ENCODE measurements at regions not wholly inside any gene's neighbourhood (a gene's known extent, or its start where the extent isn't known, plus 50 kb on each side); places are given as distances from the start of the nearest gene placed in this dataset.

DNA sequence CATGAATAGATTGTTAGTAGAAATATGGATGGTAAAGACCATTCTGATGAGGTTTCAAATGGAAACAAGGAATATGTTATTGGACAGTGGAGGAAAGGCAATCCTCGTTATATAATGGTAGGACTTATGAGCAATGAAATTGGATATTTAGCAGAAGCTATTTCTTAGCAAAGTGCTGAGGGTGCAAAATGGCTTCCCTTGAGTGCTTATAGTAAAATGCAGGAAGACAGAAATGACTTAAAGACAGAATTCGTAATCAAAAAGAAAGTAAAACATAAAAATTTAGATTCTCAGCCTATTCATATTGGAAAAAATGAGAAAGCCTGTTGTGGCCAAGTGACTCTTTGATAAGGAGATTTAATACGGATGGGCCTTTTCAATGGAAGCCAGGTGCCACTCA lies 102.1 kb upstream of the ADRA1B start:
- TF ChIP-seq, protein P1, sequence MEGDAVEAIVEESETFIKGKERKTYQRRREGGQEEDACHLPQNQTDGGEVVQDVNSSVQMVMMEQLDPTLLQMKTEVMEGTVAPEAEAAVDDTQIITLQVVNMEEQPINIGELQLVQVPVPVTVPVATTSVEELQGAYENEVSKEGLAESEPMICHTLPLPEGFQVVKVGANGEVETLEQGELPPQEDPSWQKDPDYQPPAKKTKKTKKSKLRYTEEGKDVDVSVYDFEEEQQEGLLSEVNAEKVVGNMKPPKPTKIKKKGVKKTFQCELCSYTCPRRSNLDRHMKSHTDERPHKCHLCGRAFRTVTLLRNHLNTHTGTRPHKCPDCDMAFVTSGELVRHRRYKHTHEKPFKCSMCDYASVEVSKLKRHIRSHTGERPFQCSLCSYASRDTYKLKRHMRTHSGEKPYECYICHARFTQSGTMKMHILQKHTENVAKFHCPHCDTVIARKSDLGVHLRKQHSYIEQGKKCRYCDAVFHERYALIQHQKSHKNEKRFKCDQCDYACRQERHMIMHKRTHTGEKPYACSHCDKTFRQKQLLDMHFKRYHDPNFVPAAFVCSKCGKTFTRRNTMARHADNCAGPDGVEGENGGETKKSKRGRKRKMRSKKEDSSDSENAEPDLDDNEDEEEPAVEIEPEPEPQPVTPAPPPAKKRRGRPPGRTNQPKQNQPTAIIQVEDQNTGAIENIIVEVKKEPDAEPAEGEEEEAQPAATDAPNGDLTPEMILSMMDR (IDR thresholded peaks at IDR 0.05) = no peak
- no peak for TF ChIP-seq ZFX (IDR thresholded peaks at IDR 0.05; ENCODE audit: borderline replicate concordance)
- H3K27ac ChIP-seq = no peak overlapping the region

DNA sequence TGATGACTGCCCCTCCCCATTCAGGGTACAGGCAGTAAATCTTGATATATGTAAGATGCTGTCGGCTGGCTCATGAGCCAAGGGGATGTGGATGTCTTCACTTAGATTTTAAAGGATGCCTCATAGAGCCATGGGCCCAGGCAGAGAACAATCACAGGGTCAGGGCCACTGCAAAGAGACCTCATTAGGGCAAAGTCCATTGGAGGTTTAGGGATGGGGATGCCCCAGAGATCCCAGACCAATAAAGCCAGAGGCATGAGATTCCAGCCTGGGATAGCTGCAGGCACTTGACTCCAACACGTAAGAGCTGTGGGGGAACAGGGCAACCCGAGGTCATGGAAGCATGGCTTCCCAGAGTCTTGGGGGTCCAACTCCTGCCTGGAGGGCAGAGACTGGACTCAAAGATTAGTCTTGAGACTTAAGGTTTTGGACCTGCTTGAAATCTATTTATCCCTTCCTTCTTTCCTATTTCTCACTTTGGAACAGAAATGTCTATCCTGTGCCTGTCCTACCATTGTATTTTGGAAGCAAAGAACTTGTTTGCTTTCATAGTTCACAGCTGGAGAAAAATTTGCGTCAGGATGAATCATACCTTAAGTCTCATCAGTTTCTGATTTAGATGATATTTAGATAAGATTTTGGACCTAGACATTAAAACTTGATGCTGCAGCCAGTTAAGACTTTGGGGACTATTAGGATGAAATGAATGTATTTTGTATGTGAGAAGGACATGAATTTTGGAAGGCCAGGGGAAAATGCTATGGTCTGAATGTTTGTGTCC lies 101.3 kb upstream of the ADRA1B start:
- TF ChIP-seq, protein P1 (IDR thresholded peaks at IDR 0.05) = no peak
- no peak for TF ChIP-seq ZFX (IDR thresholded peaks at IDR 0.05; ENCODE audit: borderline replicate concordance)
- H3K27ac ChIP-seq = no peak overlapping the region

DNA sequence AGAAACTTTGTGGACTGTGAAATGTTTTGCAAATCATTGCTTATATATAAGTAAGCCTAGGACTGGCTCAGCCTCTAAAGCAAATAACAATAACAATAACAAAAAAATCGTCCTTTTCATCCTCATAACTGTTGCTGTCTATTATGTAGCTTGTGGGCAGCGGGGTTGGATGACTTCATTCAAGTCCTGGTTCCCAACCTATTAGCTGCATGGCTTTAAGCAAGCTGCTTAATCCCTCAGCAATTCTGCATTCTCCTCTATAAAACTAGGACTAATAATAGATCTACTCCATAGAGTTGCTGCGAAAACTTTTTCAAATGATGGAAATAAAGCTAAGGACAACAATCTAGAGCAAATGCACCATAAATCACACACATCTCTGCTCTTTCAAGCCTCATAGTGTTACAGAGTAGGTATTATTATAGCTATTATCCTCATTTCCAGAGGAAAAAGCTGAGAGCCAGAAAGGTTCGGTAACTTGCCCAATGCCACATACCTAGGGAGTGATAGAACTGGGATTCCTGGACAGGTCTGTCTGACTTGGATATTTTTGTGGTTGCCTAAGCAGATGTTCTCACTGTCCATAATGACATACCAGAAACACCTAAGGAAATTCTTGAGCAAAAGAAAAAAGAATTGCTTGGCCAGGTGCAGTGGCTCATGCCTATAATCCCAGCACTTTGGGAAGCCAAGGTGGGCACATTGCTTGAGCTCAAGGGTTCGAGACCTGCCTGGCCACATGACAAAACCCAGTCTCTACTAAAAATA lies 98.8 kb upstream of the ADRA1B start:
- no peak overlapping the region for H3K27ac ChIP-seq

DNA sequence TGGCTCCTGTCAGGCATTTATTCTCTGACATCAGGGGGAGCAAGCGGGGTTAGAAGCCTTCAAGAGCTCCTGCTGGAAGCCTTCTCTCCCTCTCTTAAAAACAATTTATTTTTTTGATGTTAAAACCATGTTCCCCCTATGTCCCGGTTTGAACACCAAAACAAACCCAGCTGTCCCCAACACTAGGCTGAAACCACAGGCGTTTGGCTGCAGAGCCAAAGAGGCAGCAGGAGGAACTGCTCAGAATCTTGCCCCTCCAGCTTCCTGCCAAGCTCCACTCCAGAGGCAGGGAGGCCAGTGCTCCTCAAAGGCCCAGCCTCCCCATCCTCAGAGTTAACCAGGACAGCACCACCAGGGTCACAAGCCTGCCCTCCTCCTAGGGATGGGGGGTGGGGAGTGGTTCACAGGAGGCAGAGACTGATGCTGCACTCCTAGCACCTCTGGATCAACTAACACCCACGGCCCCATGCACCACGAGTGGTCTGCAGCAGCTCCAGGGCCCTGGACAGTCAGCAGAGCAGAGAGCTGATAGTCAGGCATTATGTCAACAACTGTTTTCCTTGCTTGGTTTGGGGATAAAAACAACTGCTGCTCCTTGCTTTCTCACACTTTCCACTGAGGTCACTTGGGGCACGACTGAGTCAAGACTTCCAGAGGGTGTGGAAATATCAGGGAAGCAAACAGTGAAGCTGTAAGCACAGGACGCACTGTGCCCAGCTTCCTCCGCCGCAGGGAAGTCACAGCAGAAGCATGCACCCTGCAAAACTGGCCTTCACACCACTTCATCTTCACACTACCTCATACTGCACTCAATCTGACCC lies 96.5 kb upstream of the ADRA1B start:
- TF ChIP-seq ZFX (IDR thresholded peaks at IDR 0.05; ENCODE audit: borderline replicate concordance) = no peak
- TF ChIP-seq, protein P1 (IDR thresholded peaks at IDR 0.05) = no peak
- no peak overlapping the region for H3K27ac ChIP-seq

More for the DNA sequence above, 98.8 kb upstream of the ADRA1B start:
- TF ChIP-seq ZFX (IDR thresholded peaks at IDR 0.05; ENCODE audit: borderline replicate concordance) = no peak
- TF ChIP-seq, protein P1 (IDR thresholded peaks at IDR 0.05) = no peak

DNA sequence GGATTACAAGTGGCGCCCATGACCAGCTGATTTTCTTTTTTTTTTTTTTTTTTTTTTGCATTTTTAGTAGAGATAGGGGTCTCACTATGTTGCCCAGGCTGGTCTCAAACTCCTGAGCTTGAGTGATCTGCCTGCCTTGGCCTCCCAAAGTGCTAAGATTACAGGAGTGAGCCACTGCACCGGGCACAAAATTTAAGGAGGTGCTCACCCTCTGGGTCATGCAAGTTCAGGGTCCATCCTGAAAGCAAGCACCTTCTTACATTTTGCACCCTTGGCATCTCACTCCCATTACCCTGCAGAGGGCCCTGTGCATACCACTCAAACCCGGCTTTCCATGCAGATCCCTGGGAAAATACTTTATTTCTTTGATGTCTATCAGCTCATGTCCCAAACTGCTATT lies 95.6 kb upstream of the ADRA1B start:
- H3K27ac ChIP-seq = no peak overlapping the region
- no peak for TF ChIP-seq ZFX (IDR thresholded peaks at IDR 0.05; ENCODE audit: borderline replicate concordance)
- TF ChIP-seq, protein P1 (IDR thresholded peaks at IDR 0.05) = no peak

DNA sequence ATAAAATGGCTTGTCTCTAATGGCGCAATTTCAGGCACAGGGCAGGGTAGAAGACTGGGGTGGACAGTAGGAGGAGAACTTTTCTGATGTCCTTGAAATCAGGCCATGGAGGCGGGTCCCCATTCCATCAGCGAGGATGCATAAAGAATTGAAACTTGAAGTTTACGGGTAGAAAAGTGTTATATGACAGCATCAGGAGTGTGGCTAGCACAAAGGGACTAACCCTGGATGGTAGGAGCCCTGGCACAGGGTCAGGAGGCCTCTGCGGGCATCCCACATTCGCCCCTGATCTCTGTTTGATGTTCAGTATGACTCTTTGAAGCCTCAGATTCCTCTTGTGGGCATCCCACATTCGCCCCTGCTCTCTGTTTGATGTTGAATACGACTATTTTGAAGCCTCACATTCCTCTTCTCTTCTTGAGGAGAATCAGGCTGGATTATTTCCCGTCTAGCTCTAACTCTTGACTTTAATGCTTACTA lies 94.8 kb upstream of the ADRA1B start:
- TF ChIP-seq, protein P1 (IDR thresholded peaks at IDR 0.05) = no peak
- no peak for TF ChIP-seq ZFX (IDR thresholded peaks at IDR 0.05; ENCODE audit: borderline replicate concordance)
- H3K27ac ChIP-seq = no peak overlapping the region
